ENCODE measurements at regions not wholly inside any gene's neighbourhood (a gene's known extent, or its start where the extent isn't known, plus 50 kb on each side); places are given as distances from the start of the nearest gene placed in this dataset.

- TF ChIP-seq CTCF (IDR thresholded peaks at IDR 0.05; ENCODE audit: control insufficient read depth, extremely low read depth, insufficient read depth) = no peak
- H3K4me3 ChIP-seq (ENCODE audit: low read depth, low read length) = no peak overlapping the region
- no peak for DNase-seq (ENCODE audit: low read depth)
Observed at GRCh38 chr2:144586476-144586875, 66.6 kb upstream of the ZEB2 start.

GRCh38 chr2:144583741-144584453 lies 64.0 kb upstream of the ZEB2 start:
- no peak overlapping the region for H3K4me3 ChIP-seq (ENCODE audit: low read depth, low read length)
- DNase-seq (ENCODE audit: low read depth) = no peak
- no peak for TF ChIP-seq CTCF (IDR thresholded peaks at IDR 0.05; ENCODE audit: control insufficient read depth, extremely low read depth, insufficient read depth)

- no peak overlapping the region for H3K4me3 ChIP-seq (ENCODE audit: low read depth, low read length)
- no peak for DNase-seq (ENCODE audit: low read depth)
- TF ChIP-seq CTCF (IDR thresholded peaks at IDR 0.05; ENCODE audit: control insufficient read depth, extremely low read depth, insufficient read depth) = no peak
Observed at GRCh38 chr2:144583381-144583729, 63.4 kb upstream of the ZEB2 start.

- TF ChIP-seq CTCF (IDR thresholded peaks at IDR 0.05; ENCODE audit: control insufficient read depth, extremely low read depth, insufficient read depth) = no peak
- DNase-seq (ENCODE audit: low read depth) = no peak
- H3K4me3 ChIP-seq (ENCODE audit: low read depth, low read length) = no peak overlapping the region
Observed at GRCh38 chr2:144582651-144583380, 62.9 kb upstream of the ZEB2 start.

GRCh38 chr2:144580521-144581161 lies 60.7 kb upstream of the ZEB2 start:
- no peak for DNase-seq (ENCODE audit: low read depth)
- no peak overlapping the region for H3K4me3 ChIP-seq (ENCODE audit: low read depth, low read length)
- no peak for TF ChIP-seq CTCF (IDR thresholded peaks at IDR 0.05; ENCODE audit: control insufficient read depth, extremely low read depth, insufficient read depth)

- DNase-seq (ENCODE audit: low read depth) = no peak
- H3K4me3 ChIP-seq (ENCODE audit: low read depth, low read length) = no peak overlapping the region
- no peak for TF ChIP-seq CTCF (IDR thresholded peaks at IDR 0.05; ENCODE audit: control insufficient read depth, extremely low read depth, insufficient read depth)
Observed at GRCh38 chr2:144579556-144579955, 59.6 kb upstream of the ZEB2 start.
